Activated CD8-positive, alpha-beta memory T cell treated with anti-CD3 and anti-CD28 coated beads for 36 hours (primary cell): ENCODE measurements at regions not wholly inside any gene's neighbourhood (a gene's known extent, or its start where the extent isn't known, plus 50 kb on each side); places are given as distances from the start of the nearest gene placed in this dataset.

Source experiments
- CTCF ChIA-PET: fragments of 350-600 bp; sonication (Branson Sonifier 250); formaldehyde crosslinking; loops from one replicate; lab custom pipeline; 2021; ENCODE audit warnings: antibody characterized with exemption; lab: Charles Lee
- POLR2A ChIA-PET: fragments of 350-600 bp; sonication (Branson Sonifier 250); formaldehyde crosslinking; loops from one replicate; lab custom pipeline; 2021; ENCODE audit warnings: antibody characterized with exemption; lab: Charles Lee

GRCh38 chr1:219442611-219443061 lies 170.3 kb downstream of the ZC3H11B start:
- ChIA-PET CTCF (no interaction called here), POLR2A (no interaction called here)

DNA sequence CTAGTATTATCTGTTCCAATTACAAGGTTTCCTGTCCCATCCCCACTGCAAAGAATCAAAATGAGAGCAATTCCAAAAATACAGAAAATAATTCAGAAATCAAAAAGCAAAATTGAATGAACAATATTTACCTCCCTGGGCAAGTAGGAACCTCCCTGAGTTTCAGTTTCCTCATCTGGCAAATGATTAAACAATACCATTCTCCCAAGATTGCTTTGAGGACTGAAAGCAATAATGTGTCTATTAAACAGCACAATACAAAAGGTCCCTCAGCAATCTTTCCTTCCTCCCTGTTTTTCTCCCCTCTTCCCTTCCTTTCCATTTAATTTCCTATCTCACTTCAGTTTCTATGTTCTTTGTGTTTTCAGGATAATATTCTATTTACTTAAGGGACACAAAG lies 171.0 kb downstream of the ZC3H11B start:
- CTCF ChIA-PET = no interaction called here
- POLR2A ChIA-PET = no interaction called here

GRCh38 chr1:219439376-219439775 lies 173.5 kb downstream of the ZC3H11B start:
- POLR2A ChIA-PET = no interaction called here
- CTCF ChIA-PET = no interaction called here

GRCh38 chr1:219438386-219438785 lies 174.5 kb downstream of the ZC3H11B start:
- CTCF ChIA-PET = no interaction called here
- POLR2A ChIA-PET = no interaction called here

DNA sequence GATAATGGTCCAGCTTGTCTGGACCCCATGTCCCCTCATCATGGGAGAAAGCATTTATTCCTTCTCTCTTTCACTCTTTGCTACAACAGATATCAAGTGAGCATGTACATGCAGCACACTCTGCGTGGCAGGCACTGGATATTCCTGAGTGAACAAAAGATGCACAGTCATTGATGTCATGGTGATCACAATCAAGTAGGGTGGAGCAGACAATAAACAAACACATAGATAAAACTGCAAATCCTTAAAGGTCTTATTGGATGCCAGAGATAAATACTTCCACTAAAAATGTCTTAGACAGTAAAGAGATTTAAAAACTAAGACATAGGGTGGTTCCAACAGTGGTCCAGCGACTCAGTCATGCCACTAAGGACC lies 178.0 kb downstream of the ZC3H11B start:
- ChIA-PET CTCF (no interaction called here), POLR2A (no interaction called here)

DNA sequence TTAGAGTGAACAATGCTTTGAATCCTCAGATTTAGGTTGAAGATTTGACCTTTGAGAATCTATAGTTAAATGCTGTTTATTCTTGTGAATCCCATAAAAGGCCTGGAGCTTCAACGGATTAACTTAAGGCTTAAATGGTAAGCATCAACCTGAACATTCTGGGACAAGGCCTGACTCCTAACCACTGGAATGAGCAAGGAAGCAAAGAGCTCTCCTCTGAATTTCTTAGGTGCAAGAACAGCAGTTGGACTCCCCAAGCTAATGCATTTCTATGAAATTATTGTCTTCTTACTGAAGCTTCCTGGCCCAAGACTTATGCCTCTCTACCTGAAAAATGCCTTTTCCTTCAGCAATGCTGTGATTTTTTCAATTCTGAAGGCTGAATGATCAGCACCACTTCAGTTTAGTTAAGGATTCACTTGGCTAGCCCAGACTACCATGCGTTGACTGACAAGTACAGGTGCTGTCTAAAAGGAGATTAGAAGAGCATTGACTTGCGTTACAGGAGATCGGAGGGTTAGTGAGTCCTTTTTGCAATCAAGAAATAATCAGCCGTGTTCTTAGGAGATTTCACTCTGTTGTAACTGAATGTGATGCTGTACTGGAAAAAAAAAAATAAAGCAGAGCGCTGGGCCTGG lies 178.5 kb downstream of the ZC3H11B start:
- ChIA-PET POLR2A (no interaction called here), CTCF (no interaction called here)

DNA sequence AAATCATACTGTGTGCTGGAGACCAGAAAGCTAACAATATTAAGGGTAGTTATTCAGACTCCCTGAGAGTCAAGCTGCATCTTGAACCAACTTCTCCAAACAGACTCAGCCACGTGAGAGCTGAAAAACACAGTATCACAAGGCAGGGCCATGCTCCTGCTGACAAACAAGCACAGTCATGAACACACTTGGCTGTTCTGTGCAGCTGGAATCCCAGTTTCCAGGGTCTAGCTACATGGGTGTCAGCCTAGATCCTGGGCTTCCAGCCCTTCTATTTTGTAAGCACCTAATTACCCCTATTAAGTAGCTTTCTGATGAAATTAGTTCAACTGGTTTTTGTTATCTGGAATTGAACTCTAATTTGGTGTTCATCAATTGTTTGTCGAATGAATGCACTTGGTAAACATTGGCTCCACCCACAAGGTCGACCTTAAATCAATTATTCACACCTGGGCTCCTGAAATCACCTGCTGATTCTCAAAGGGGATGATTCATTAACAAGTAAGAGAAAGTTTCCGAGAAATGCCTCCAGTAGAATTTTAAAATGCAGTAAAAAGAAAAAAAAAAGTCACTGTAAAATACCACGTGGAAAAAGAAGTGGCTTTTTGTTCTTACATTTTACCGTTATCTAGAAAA lies 179.3 kb downstream of the ZC3H11B start:
- CTCF ChIA-PET = no interaction called here
- POLR2A ChIA-PET = no interaction called here

DNA sequence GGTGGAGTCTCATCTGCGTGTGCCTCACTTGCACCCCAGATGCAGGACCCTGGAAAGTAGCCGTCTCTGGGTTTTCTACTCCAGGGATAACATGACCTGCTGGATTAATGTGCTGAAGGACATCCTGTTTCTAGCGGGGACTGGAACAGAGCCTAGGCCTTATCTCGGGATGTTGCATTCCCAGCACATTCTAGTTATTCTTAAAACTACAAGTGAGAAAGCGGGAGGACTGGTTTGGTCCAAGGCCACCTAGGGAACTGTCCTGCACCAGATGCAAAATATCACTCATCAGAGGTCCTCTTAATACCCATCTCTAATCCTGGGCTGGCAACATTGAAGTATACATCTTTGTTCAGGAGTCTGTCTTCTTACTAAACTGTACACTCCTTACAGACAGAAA lies 179.9 kb downstream of the ZC3H11B start:
- ChIA-PET CTCF (no interaction called here), POLR2A (no interaction called here)

- CTCF ChIA-PET = no interaction called here
These were observed 180.7 kb downstream of the ZC3H11B start for GRCh38 chr1:219432191-219432606.

DNA sequence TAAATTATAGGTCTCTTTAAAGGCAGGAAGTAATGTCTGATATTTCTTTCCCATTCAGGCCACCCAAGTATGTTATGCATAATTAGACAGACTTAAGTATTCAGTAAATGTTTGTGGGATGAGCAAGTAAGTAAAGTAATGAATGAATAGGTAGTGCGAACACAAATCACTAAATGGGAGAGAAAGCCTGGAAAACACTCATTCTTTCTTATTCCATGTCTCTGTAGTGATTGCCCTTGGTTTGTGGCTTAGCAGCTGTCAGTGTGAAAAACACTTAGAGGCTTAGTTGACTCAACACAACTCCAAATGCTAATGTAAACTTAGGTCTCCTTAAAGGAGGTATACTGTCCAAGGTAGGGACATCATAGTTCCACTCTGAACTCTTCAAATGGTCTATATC lies 182.5 kb downstream of the ZC3H11B start:
- ChIA-PET CTCF (no interaction called here), POLR2A (no interaction called here)

More at GRCh38 chr1:219432191-219432606, 180.7 kb downstream of the ZC3H11B start:
- POLR2A ChIA-PET = no interaction called here

DNA sequence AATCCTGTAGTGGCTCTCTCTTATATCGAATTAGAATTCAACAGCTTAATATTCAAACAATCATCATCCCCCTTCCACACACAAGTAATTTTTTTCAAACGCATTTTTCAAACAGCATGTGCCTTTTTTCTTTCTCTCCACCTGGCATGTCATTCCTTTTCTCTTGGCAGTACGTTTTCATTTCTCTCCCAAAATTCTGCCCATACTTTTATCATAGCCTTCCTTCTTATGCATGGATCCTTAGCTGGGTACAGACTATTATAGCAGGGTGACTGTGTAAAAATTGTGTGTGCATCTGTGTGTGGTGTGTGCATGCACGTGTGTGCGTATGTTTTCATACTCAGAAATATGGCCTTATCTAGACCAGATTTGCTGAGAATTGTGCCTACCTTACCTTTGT lies 184.3 kb downstream of the ZC3H11B start:
- CTCF ChIA-PET = no interaction called here

DNA sequence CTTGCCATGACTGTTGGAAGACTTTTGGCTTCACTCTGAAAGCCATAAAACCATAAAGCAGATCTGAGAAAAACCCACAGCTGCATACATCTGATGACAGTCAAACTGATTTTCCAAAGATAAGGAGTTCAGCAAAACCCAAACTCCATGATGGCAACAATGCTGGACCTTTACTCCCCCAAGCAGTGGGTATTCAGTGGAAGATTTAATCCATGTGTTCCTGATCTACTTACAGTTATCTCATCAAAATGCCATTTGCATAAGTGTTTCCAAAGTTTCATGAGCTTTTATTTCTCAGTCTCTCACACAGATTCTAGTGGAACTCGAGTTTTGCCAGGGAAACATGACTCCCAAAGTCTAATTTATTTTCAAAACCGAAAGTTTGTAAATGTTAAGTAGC lies 184.9 kb downstream of the ZC3H11B start:
- POLR2A ChIA-PET = no interaction called here
- CTCF ChIA-PET = no interaction called here

More for the DNA sequence above, 184.3 kb downstream of the ZC3H11B start:
- POLR2A ChIA-PET = no interaction called here

DNA sequence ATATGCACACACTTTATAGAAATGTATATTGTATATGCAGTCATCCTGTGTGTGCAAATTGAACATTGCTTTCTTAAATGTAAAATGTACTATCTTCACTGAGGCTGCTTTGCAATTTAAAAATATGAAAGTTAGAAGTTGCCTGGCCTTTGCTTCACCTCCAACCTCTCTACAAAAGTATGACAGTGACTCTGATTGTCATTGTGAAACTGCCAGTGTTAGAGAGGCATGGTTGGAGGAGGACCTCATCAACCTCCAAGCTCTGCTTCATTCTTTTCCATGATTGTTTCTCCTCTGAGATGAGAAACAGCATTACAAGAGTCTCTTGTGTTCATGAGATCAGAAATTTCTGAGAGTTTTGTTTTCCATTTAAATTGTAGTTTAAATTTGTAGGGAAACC lies 185.5 kb downstream of the ZC3H11B start:
- ChIA-PET POLR2A (no interaction called here), CTCF (no interaction called here)

GRCh38 chr1:219422811-219423598 lies 189.9 kb downstream of the ZC3H11B start:
- ChIA-PET POLR2A (no interaction called here), CTCF (no interaction called here)

GRCh38 chr1:219420913-219421312 lies 192.0 kb downstream of the ZC3H11B start:
- CTCF ChIA-PET = no interaction called here
- POLR2A ChIA-PET = no interaction called here

DNA sequence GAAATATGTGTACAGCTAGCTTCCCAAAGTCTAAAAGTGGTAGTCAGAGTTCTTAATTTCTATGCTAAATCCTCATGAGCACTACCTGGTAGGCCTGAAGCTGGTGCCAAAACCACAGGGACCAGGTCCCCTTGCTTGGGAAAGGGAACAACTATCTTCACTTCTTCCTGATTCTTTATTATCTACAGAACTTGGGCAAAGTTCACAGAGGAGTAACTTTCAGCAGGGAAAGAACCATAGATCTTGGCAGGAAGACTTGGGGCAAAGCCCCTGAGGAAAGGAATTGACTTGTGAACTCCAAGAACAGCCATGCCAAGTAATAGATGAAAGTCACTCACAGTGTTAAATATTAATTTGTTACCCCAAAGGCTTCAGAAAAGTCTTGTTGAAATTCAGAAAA lies 193.0 kb downstream of the ZC3H11B start:
- ChIA-PET CTCF (no interaction called here), POLR2A (no interaction called here)

GRCh38 chr1:219419065-219419464 lies 193.8 kb downstream of the ZC3H11B start:
- ChIA-PET CTCF (no interaction called here), POLR2A (no interaction called here)

DNA sequence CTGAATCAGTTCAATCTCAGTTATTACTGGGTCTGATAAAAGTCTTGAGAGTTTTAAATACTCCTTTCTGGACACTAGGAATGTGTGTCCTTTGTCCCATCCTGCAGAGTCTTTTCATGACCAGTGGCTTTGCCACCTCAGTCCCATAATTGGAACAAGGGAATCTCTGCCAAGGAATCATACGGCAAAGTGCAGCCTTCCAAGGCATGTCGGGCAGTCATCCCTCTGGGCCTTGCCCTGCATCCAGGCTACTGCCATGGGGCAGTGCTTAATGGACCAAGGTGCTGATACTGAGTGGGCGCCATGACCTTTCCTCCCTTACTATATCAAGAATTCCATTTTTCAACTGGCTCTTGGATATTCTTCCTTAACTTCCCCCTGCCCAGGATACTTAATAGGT lies 195.3 kb downstream of the ZC3H11B start:
- ChIA-PET POLR2A (no interaction called here), CTCF (no interaction called here)

GRCh38 chr1:219416598-219417238 lies 196.2 kb downstream of the ZC3H11B start:
- CTCF ChIA-PET = no interaction called here

GRCh38 chr1:219415915-219416314 lies 197.0 kb downstream of the ZC3H11B start:
- ChIA-PET POLR2A (no interaction called here), CTCF (no interaction called here)

More at GRCh38 chr1:219416598-219417238, 196.2 kb downstream of the ZC3H11B start:
- POLR2A ChIA-PET = no interaction called here
